ENCODE measurements at regions not wholly inside any gene's neighbourhood (a gene's known extent, or its start where the extent isn't known, plus 50 kb on each side); places are given as distances from the start of the nearest gene placed in this dataset.

DNA sequence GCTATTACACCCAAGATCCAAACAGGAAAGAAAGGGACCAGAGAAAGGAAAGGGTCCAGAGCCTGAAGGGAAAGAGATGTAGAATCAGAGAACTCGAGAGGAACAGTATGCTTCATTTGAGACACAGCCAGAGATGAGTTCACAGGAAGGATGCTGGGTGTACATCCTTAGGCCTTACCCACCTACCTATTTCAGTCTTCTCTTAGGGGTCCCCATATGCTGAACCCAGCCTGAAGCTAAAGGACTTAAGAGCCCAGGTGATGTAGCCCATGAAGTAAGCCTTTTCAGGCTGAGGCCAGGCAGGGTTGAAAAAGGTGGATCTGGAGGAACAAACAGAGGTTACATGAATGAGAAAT lies 338.0 kb upstream of the KCNH8 start:
- H3K4me3 Mint-ChIP-seq: no peak overlapping the region
- H3K4me1 Mint-ChIP-seq (ENCODE audit: low read depth): peaks cover 4% of the 10 kb centered on the region
- H3K9me3 Mint-ChIP-seq: no peaks in the 10 kb centered on the region
- H3K27me3 Mint-ChIP-seq (ENCODE audit: low read depth): no peaks in the 10 kb centered on the region
- H3K36me3 Mint-ChIP-seq (ENCODE audit: low read depth): no peaks in the 10 kb centered on the region
- H3K27ac Mint-ChIP-seq: no peak overlapping the region
- no peak for DNase-seq (ENCODE audit: low spot score)

DNA sequence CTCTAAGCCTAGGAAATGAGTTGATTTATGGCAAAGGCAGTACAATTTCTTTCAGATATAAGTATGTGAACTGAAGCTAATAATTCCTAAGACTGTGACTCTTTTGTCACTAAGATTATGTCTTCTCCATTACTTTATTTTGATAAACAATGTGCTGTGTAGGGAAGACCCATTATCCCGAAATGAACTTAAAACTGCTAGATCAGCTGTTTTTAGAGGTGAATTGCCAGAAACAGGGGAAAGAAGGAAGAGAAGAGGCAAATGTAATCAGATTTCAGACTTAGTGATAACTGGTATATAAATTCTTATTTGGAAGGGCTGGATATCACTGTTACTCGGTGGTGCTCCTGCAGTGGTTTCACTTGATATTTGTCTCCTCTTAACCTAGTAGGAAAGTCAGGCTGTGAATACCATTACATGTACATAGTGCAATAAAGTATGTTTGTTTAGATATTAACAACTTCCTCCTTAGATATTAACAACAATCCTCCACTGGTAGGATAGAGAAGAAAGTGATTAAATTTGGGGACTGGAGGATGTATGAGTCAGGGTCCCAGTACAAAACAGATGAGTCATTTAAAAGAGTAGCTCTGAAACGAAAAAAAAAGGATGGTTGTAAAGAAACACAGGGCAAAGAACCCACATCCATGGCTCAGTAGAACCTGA lies 338.5 kb upstream of the KCNH8 start:
- Mint-ChIP-seq H3K27me3 (ENCODE audit: low read depth) (no peaks in the 10 kb centered on the region), H3K4me3 (no peak overlapping the region), H3K4me1 (ENCODE audit: low read depth) (peaks cover 4% of the 10 kb centered on the region), H3K27ac (no peak overlapping the region), H3K36me3 (ENCODE audit: low read depth) (no peaks in the 10 kb centered on the region), H3K9me3 (no peaks in the 10 kb centered on the region)
- no peak for DNase-seq (ENCODE audit: low spot score)

DNA sequence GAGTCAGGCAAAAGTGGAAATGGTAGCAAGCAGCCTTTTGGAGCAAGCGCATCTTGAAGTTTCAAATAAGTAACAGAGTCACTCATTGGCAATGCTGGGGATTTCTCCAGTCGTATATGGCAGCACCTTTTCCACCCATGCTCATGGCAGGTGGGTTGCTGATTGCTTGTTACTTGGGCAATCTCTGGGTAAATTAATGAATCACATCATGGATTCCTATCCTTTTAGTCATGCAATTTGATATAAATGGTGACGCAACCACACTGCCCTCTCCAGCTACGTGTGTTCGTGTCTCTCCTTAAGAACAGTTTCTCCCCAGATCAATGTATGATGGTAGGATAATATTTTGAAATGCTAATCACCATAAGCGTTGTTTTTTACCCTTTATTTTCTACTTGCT lies 339.9 kb upstream of the KCNH8 start:
- Mint-ChIP-seq H3K4me3 (no peak overlapping the region), H3K4me1 (ENCODE audit: low read depth) (peaks cover 4% of the 10 kb centered on the region), H3K9me3 (no peaks in the 10 kb centered on the region), H3K27me3 (ENCODE audit: low read depth) (no peaks in the 10 kb centered on the region), H3K36me3 (ENCODE audit: low read depth) (no peaks in the 10 kb centered on the region), H3K27ac (no peak overlapping the region)
- DNase-seq (ENCODE audit: low spot score): no peak

- Mint-ChIP-seq H3K4me1 (ENCODE audit: low read depth) (peaks cover 4% of the 10 kb centered on the region), H3K27ac (no peak overlapping the region), H3K4me3 (no peak overlapping the region), H3K27me3 (ENCODE audit: low read depth) (no peaks in the 10 kb centered on the region), H3K9me3 (no peaks in the 10 kb centered on the region), H3K36me3 (ENCODE audit: low read depth) (no peaks in the 10 kb centered on the region)
- no peak for DNase-seq (ENCODE audit: low spot score)
Measured at GRCh38 chr3:18807593-18807992, 340.7 kb upstream of the KCNH8 start.

DNA sequence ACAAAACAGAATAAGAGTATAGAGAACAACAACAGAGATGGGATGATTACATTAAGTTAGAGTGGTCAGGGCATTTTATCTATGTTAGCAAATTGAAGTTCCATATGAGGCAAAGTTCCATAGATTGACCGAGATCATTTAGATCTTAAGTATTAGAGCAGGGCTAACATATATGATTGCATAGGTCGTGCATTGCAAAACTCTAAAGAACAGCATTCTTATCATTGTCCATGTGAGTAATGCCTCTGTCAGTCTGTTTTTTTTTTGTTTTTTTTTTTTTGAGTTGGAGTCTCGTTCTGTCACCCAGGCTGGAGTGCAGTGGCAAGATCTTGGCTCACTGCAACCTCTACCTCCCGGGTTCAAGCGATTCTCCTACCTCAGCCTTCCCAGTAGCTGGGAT lies 341.7 kb upstream of the KCNH8 start:
- no peak for DNase-seq (ENCODE audit: low spot score)
- Mint-ChIP-seq H3K27me3 (ENCODE audit: low read depth) (no peaks in the 10 kb centered on the region), H3K9me3 (no peaks in the 10 kb centered on the region), H3K36me3 (ENCODE audit: low read depth) (no peaks in the 10 kb centered on the region), H3K4me3 (no peak overlapping the region), H3K4me1 (ENCODE audit: low read depth) (peaks cover 4% of the 10 kb centered on the region), H3K27ac (no peak overlapping the region)

- H3K4me3 Mint-ChIP-seq: no peak overlapping the region
- no peaks in the 10 kb centered on the region for H3K4me1 Mint-ChIP-seq (ENCODE audit: low read depth)
- H3K36me3 Mint-ChIP-seq (ENCODE audit: low read depth): no peaks in the 10 kb centered on the region
- H3K27ac Mint-ChIP-seq: no peak overlapping the region
- DNase-seq (ENCODE audit: low spot score): no peak
- H3K9me3 Mint-ChIP-seq: no peaks in the 10 kb centered on the region
- H3K27me3 Mint-ChIP-seq (ENCODE audit: low read depth): no peaks in the 10 kb centered on the region
Measured at GRCh38 chr3:18797378-18797777, 350.9 kb upstream of the KCNH8 start.

GRCh38 chr3:18795078-18795477 lies 353.2 kb upstream of the KCNH8 start:
- no peaks in the 10 kb centered on the region for H3K36me3 Mint-ChIP-seq (ENCODE audit: low read depth)
- H3K27ac Mint-ChIP-seq: no peak overlapping the region
- no peaks in the 10 kb centered on the region for H3K27me3 Mint-ChIP-seq (ENCODE audit: low read depth)
- no peaks in the 10 kb centered on the region for H3K4me1 Mint-ChIP-seq (ENCODE audit: low read depth)
- no peaks in the 10 kb centered on the region for H3K9me3 Mint-ChIP-seq
- no peak overlapping the region for H3K4me3 Mint-ChIP-seq
- no peak for DNase-seq (ENCODE audit: low spot score)

GRCh38 chr3:18791752-18792151 lies 356.6 kb upstream of the KCNH8 start:
- Mint-ChIP-seq H3K36me3 (ENCODE audit: low read depth) (no peaks in the 10 kb centered on the region), H3K27ac (no peak overlapping the region), H3K9me3 (no peaks in the 10 kb centered on the region), H3K4me3 (no peak overlapping the region), H3K4me1 (ENCODE audit: low read depth) (peaks cover 5% of the 10 kb centered on the region), H3K27me3 (ENCODE audit: low read depth) (no peaks in the 10 kb centered on the region)
- no peak for DNase-seq (ENCODE audit: low spot score)

DNA sequence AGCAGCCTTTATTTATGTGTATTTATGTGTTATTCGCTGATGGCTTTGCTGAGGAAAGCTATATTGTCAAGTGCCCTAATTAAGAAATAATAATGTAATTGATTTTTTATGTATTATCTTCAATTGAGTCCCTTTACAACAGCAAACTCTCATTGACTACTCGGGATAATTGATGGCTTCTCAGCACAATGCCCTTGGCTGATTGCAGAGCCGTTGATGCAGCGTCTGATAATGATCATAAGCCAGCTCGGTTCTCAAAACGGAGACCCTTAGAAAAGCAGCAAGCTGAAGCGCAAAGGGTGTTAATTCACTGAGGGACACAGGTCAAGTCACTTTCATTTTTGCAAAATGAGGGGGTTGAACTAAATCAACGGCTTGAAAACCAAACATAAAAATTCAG lies 357.1 kb upstream of the KCNH8 start:
- no peak overlapping the region for H3K27ac Mint-ChIP-seq
- no peak for DNase-seq (ENCODE audit: low spot score)
- no peaks in the 10 kb centered on the region for H3K27me3 Mint-ChIP-seq (ENCODE audit: low read depth)
- no peaks in the 10 kb centered on the region for H3K36me3 Mint-ChIP-seq (ENCODE audit: low read depth)
- peaks cover 8% of the 10 kb centered on the region for H3K4me1 Mint-ChIP-seq (ENCODE audit: low read depth)
- H3K4me3 Mint-ChIP-seq: no peak overlapping the region
- no peaks in the 10 kb centered on the region for H3K9me3 Mint-ChIP-seq

DNA sequence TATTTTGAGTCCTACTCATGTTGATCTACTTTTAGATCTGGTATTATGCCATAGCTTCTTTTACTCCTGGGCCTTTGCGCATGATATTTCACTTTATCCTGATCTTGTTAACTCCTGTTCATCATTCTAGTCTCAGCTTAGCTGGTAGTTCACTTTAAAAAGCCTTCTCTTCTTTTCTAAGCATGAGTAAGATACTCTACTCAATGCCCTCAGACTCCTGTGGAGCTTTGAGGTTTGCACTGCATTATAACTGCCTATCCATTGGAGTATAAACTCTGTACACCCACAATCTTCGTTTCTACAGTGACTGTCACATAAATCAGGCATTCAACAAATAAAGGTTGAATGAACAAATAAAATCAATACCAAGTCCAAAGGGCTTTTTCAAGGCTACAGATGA lies 357.9 kb upstream of the KCNH8 start:
- Mint-ChIP-seq H3K27ac (no peak overlapping the region), H3K4me1 (ENCODE audit: low read depth) (peaks cover 8% of the 10 kb centered on the region), H3K4me3 (no peak overlapping the region), H3K27me3 (ENCODE audit: low read depth) (no peaks in the 10 kb centered on the region), H3K9me3 (no peaks in the 10 kb centered on the region), H3K36me3 (ENCODE audit: low read depth) (no peaks in the 10 kb centered on the region)
- DNase-seq (ENCODE audit: low spot score): no peak

- no peak overlapping the region for H3K4me3 Mint-ChIP-seq
- H3K36me3 Mint-ChIP-seq (ENCODE audit: low read depth): no peaks in the 10 kb centered on the region
- no peaks in the 10 kb centered on the region for H3K9me3 Mint-ChIP-seq
- no peak for DNase-seq (ENCODE audit: low spot score)
- H3K27me3 Mint-ChIP-seq (ENCODE audit: low read depth): no peaks in the 10 kb centered on the region
- peaks cover 8% of the 10 kb centered on the region for H3K4me1 Mint-ChIP-seq (ENCODE audit: low read depth)
- no peak overlapping the region for H3K27ac Mint-ChIP-seq
Measured at GRCh38 chr3:18789734-18790133, 358.6 kb upstream of the KCNH8 start.

DNA sequence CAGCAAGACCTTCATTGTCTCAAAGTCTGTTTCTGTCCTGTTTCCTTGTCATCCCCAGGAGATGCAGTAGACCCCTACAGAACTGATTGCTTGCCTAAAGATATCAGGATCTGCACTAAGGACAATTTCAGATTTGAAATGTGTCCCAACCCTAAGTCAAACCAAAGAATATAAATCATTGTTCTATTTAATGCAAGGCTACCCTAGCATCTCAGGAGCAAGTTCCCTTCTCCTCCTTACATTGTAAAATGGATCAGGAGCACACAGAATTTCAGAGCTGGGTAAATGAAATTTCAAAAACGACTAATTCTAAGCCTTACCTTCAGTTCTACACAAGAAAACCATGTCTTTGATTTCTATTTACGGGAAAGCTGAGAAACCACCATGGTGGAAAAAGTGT lies 360.9 kb upstream of the KCNH8 start:
- H3K4me3 Mint-ChIP-seq: no peak overlapping the region
- no peaks in the 10 kb centered on the region for H3K36me3 Mint-ChIP-seq (ENCODE audit: low read depth)
- H3K27me3 Mint-ChIP-seq (ENCODE audit: low read depth): no peaks in the 10 kb centered on the region
- H3K9me3 Mint-ChIP-seq: no peaks in the 10 kb centered on the region
- DNase-seq (ENCODE audit: low spot score): no peak
- H3K27ac Mint-ChIP-seq: no peak overlapping the region
- H3K4me1 Mint-ChIP-seq (ENCODE audit: low read depth): peaks cover 9% of the 10 kb centered on the region

- no peaks in the 10 kb centered on the region for H3K9me3 Mint-ChIP-seq
- DNase-seq (ENCODE audit: low spot score): no peak
- no peaks in the 10 kb centered on the region for H3K27me3 Mint-ChIP-seq (ENCODE audit: low read depth)
- peaks cover 15% of the 10 kb centered on the region for H3K4me1 Mint-ChIP-seq (ENCODE audit: low read depth)
- H3K36me3 Mint-ChIP-seq (ENCODE audit: low read depth): no peaks in the 10 kb centered on the region
- no peak overlapping the region for H3K27ac Mint-ChIP-seq
- no peak overlapping the region for H3K4me3 Mint-ChIP-seq
Measured at GRCh38 chr3:18786650-18787323, 361.5 kb upstream of the KCNH8 start.

GRCh38 chr3:18782191-18782590 lies 357.1 kb upstream of the SATB1 start:
- H3K27me3 Mint-ChIP-seq (ENCODE audit: low read depth): no peaks in the 10 kb centered on the region
- H3K27ac Mint-ChIP-seq: no peak overlapping the region
- no peaks in the 10 kb centered on the region for H3K36me3 Mint-ChIP-seq (ENCODE audit: low read depth)
- DNase-seq (ENCODE audit: low spot score): no peak
- no peak overlapping the region for H3K4me3 Mint-ChIP-seq
- peaks cover 34% of the 10 kb centered on the region for H3K4me1 Mint-ChIP-seq (ENCODE audit: low read depth)
- H3K9me3 Mint-ChIP-seq: no peaks in the 10 kb centered on the region

DNA sequence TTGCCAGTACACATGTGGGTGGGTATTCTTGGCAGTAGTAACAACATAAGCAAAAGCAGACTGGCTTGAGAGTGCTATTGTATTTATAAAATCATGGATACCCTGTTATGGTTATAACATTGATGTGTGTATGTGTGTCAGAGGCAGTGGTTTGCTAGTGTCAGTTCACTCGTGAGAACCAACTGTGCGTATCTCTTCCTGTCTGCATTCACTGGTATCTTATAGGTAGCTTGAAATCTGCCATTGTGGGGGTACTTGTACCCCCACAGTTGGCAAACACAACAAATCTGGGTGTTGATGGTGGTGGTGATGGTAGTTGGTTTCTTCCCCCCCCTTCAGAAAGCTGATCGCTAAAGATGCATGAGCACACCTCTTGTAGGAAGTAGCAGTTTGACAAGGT lies 355.8 kb upstream of the SATB1 start:
- peak overlapping the region; percentile 60 for H3K4me3 Mint-ChIP-seq

More for the DNA sequence above, 355.8 kb upstream of the SATB1 start:
- no peaks in the 10 kb centered on the region for H3K36me3 Mint-ChIP-seq (ENCODE audit: low read depth)
- H3K27ac Mint-ChIP-seq: peak overlapping the region; percentile 43
- peaks cover 29% of the 10 kb centered on the region for H3K4me1 Mint-ChIP-seq (ENCODE audit: low read depth)
- H3K27me3 Mint-ChIP-seq (ENCODE audit: low read depth): no peaks in the 10 kb centered on the region
- H3K9me3 Mint-ChIP-seq: no peaks in the 10 kb centered on the region
- DNase-seq (ENCODE audit: low spot score): no peak

Measured in T-helper 2 cell treated with Interferon-gamma antibody and Interleukin-4, amounts not matched to agents 5 μg/mL and 100 μg/mL, for 36 hours (primary cell).